HEK293 (cell line): ENCODE measurements at regions not wholly inside any gene's neighbourhood (a gene's known extent, or its start where the extent isn't known, plus 50 kb on each side); places are given as distances from the start of the nearest gene placed in this dataset.

Source experiments
- CTCF ChIA-PET: fragments of 350-600 bp; formaldehyde crosslinking; extraction: SDS; loops from one replicate; lab custom pipeline; 2021; ENCODE audit warnings: antibody characterized with exemption; lab: Yijun Ruan, JAX
- POLR2A ChIA-PET: fragments of 300-600 bp; formaldehyde crosslinking; extraction: SDS; loops from one replicate; lab custom pipeline; 2020; ENCODE audit warnings: antibody characterized with exemption, inconsistent platforms; lab: Yijun Ruan, JAX
- H3K27ac ChIP-seq: fragments of 200-500 bp; sonication (Bioruptor generic); 2 replicates; pipeline ENCODE4 v1.5.1; 2014; ENCODE audit warnings: low read depth, low read length, control low read depth, inconsistent platforms; ENCODE audit errors: extremely low read depth
- H3K36me3 ChIP-seq, 2 experiments: fragments of 200-500 bp in 1 of 2; sonication (Bioruptor generic) in 1 of 2; 1 replicate in 1 of 2; 2 replicates in 1 of 2; pipeline ENCODE4 v1.5.1; 2014 to 2017; ENCODE audit warnings: inconsistent platforms in 2 of 2, low read length in 2 of 2; ENCODE audit not compliant: control insufficient read depth in 2 of 2, insufficient read depth in 1 of 2
- H3K4me1 ChIP-seq: fragments of 200-500 bp; sonication (Bioruptor generic); 2 replicates; pipeline ENCODE4 v1.5.1; 2014; ENCODE audit warnings: mild to moderate bottlenecking, low read length, inconsistent platforms; ENCODE audit not compliant: control insufficient read depth, insufficient read depth
- H3K4me3 ChIP-seq: 2 replicates; pipeline ENCODE4 v1.5.1; 2011; ENCODE audit warnings: low read depth, mild to moderate bottlenecking, control low read depth, low read length, moderate library complexity
- H3K9me3 ChIP-seq: fragments of 200-500 bp; sonication (Bioruptor generic); 2 replicates; pipeline ENCODE4 v1.5.1; 2014; ENCODE audit warnings: low read depth, low read length, inconsistent platforms; ENCODE audit not compliant: control insufficient read depth, insufficient read depth
- GFI1B ChIP-seq: fragments of 450-650 bp; formaldehyde crosslinking; IDR thresholded peaks from 2 replicates; pipeline ENCODE4 v1.5.1; 2016; ENCODE audit warnings: missing biosample characterization, missing genetic modification characterization
- KLF9 ChIP-seq: fragments of 450-650 bp; formaldehyde crosslinking; IDR thresholded peaks from 2 replicates; pipeline ENCODE4 v1.5.1; 2016; ENCODE audit warnings: missing biosample characterization, missing genetic modification characterization, low read depth
- SALL2 ChIP-seq: fragments of 450-650 bp; formaldehyde crosslinking; IDR thresholded peaks from 2 replicates; pipeline ENCODE4 v1.5.0; 2017; ENCODE audit warnings: missing biosample characterization, mild to moderate bottlenecking, missing genetic modification characterization, borderline replicate concordance
- SP3 ChIP-seq: fragments of 450-650 bp; formaldehyde crosslinking; IDR thresholded peaks from 2 replicates; pipeline ENCODE4 v1.5.1; 2016; ENCODE audit warnings: missing biosample characterization, missing genetic modification characterization
- TRIM28 ChIP-seq: IDR thresholded peaks from 2 replicates; pipeline ENCODE4 v1.6.1; 2011; ENCODE audit warnings: low read length, control low read depth, borderline replicate concordance
- WT1 ChIP-seq: fragments of 450-650 bp; formaldehyde crosslinking; IDR thresholded peaks from 2 replicates; pipeline ENCODE4 v1.5.1; 2016; ENCODE audit warnings: missing biosample characterization, missing genetic modification characterization
- ZNF112 ChIP-seq: fragments of 450-650 bp; formaldehyde crosslinking; IDR thresholded peaks from 2 replicates; pipeline ENCODE4 v1.5.0; 2017; ENCODE audit warnings: missing biosample characterization, missing genetic modification characterization
- ZNF132 ChIP-seq: fragments of 450-650 bp; formaldehyde crosslinking; IDR thresholded peaks from 2 replicates; pipeline ENCODE4 v1.5.1; 2017; ENCODE audit warnings: missing biosample characterization, missing genetic modification characterization, borderline replicate concordance
- ZNF146 ChIP-seq: fragments of 450-650 bp; formaldehyde crosslinking; IDR thresholded peaks from 2 replicates; pipeline ENCODE4 v1.5.1; 2016; ENCODE audit warnings: missing biosample characterization, missing genetic modification characterization
- ZNF184 ChIP-seq: fragments of 450-650 bp; IDR thresholded peaks from 2 replicates; pipeline ENCODE4 v1.5.1; 2018; ENCODE audit warnings: missing biosample characterization, mild to moderate bottlenecking, missing genetic modification characterization
- ZNF324 ChIP-seq: fragments of 450-650 bp; formaldehyde crosslinking; IDR thresholded peaks from 2 replicates; pipeline ENCODE4 v1.5.1; 2016; ENCODE audit warnings: missing biosample characterization, missing genetic modification characterization
- ZNF394 ChIP-seq: fragments of 450-650 bp; formaldehyde crosslinking; IDR thresholded peaks from 2 replicates; pipeline ENCODE4 v1.5.1; 2016; ENCODE audit warnings: missing biosample characterization, missing genetic modification characterization, mild to moderate bottlenecking, moderate library complexity, borderline replicate concordance
- ZNF514 ChIP-seq: fragments of 450-650 bp; formaldehyde crosslinking; IDR thresholded peaks from 2 replicates; pipeline ENCODE4 v1.5.1; 2016; ENCODE audit warnings: missing biosample characterization, missing genetic modification characterization
- ZNF560 ChIP-seq: fragments of 450-650 bp; formaldehyde crosslinking; IDR thresholded peaks from 2 replicates; pipeline ENCODE4 v1.5.1; 2017; ENCODE audit warnings: missing biosample characterization, missing genetic modification characterization, borderline replicate concordance
- ZNF596 ChIP-seq: fragments of 450-650 bp; IDR thresholded peaks from 2 replicates; pipeline ENCODE4 v1.5.0; 2018; ENCODE audit warnings: missing biosample characterization, mild to moderate bottlenecking, missing genetic modification characterization, moderate library complexity
- ZNF621 ChIP-seq: fragments of 450-650 bp; formaldehyde crosslinking; IDR thresholded peaks from 2 replicates; pipeline ENCODE4 v1.5.1; 2017; ENCODE audit warnings: missing biosample characterization, missing genetic modification characterization
- ZNF624 ChIP-seq: fragments of 450-650 bp; formaldehyde crosslinking; IDR thresholded peaks from 2 replicates; pipeline ENCODE4 v1.5.1; 2017; ENCODE audit warnings: missing biosample characterization, missing genetic modification characterization
- ZSCAN30 ChIP-seq: fragments of 450-650 bp; IDR thresholded peaks from 2 replicates; pipeline ENCODE4 v1.5.1; 2018; ENCODE audit warnings: missing biosample characterization, mild to moderate bottlenecking, missing genetic modification characterization, moderate library complexity
- TF ChIP-seq, protein P1 (sequence below): fragments of 450-650 bp; formaldehyde crosslinking; conservative IDR thresholded peaks from 2 replicates; pipeline ENCODE4 v1.5.1; 2016; ENCODE audit warnings: low read depth, missing biosample characterization, missing genetic modification characterization
- TF ChIP-seq, protein P2 (sequence below): fragments of 450-650 bp; formaldehyde crosslinking; IDR thresholded peaks from 2 replicates; pipeline ENCODE4 v1.5.1; 2017; ENCODE audit warnings: missing biosample characterization, missing genetic modification characterization
- TF ChIP-seq, protein P3 (sequence below): fragments of 450-650 bp; formaldehyde crosslinking; IDR thresholded peaks from 2 replicates; pipeline ENCODE4 v1.5.1; 2016; ENCODE audit warnings: missing biosample characterization, missing genetic modification characterization

- TF ChIP-seq, protein P1, sequence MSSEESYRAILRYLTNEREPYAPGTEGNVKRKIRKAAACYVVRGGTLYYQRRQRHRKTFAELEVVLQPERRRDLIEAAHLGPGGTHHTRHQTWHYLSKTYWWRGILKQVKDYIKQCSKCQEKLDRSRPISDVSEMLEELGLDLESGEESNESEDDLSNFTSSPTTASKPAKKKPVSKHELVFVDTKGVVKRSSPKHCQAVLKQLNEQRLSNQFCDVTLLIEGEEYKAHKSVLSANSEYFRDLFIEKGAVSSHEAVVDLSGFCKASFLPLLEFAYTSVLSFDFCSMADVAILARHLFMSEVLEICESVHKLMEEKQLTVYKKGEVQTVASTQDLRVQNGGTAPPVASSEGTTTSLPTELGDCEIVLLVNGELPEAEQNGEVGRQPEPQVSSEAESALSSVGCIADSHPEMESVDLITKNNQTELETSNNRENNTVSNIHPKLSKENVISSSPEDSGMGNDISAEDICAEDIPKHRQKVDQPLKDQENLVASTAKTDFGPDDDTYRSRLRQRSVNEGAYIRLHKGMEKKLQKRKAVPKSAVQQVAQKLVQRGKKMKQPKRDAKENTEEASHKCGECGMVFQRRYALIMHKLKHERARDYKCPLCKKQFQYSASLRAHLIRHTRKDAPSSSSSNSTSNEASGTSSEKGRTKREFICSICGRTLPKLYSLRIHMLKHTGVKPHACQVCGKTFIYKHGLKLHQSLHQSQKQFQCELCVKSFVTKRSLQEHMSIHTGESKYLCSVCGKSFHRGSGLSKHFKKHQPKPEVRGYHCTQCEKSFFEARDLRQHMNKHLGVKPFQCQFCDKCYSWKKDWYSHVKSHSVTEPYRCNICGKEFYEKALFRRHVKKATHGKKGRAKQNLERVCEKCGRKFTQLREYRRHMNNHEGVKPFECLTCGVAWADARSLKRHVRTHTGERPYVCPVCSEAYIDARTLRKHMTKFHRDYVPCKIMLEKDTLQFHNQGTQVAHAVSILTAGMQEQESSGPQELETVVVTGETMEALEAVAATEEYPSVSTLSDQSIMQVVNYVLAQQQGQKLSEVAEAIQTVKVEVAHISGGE (tag by site-specific recombination), result no peak
- TF ChIP-seq ZNF132 (tag by site-specific recombination) (no peak), SALL2 (no peak), ZNF112 (tag by site-specific recombination) (no peak)
- TF ChIP-seq, all 188 proteins: peak for 0
Measured at GRCh38 chr2:156752042-156752441, 315.9 kb downstream of the GPD2 start (continued).

- Histone ChIP-seq H3K4me1 (no peaks in the 10 kb centered on the region), H3K36me3 (no peaks in the 10 kb centered on the region), H3K9me3 (no peaks in the 10 kb centered on the region), H3K27ac (no peak overlapping the region), H3K4me3 (no peak overlapping the region)
- ChIA-PET CTCF (no interaction called here), POLR2A (no interaction called here)
- TF ChIP-seq ZNF514 (tag by site-specific recombination) (no peak), ZNF324 (tag by site-specific recombination) (no peak), GFI1B (tag by site-specific recombination) (no peak), ZSCAN30 (tag by site-specific recombination) (no peak), ZNF621 (tag by site-specific recombination) (no peak), KLF9 (tag by site-specific recombination) (no peak), ZNF146 (tag by site-specific recombination) (no peak), TRIM28 (no peak), ZNF394 (tag by site-specific recombination) (no peak), ZNF184 (tag by site-specific recombination) (no peak), WT1 (tag by site-specific recombination) (no peak), ZNF624 (tag by site-specific recombination) (no peak), ZNF596 (tag by site-specific recombination) (no peak), SP3 (no peak), ZNF560 (tag by site-specific recombination) (no peak)
- TF ChIP-seq, protein P2, sequence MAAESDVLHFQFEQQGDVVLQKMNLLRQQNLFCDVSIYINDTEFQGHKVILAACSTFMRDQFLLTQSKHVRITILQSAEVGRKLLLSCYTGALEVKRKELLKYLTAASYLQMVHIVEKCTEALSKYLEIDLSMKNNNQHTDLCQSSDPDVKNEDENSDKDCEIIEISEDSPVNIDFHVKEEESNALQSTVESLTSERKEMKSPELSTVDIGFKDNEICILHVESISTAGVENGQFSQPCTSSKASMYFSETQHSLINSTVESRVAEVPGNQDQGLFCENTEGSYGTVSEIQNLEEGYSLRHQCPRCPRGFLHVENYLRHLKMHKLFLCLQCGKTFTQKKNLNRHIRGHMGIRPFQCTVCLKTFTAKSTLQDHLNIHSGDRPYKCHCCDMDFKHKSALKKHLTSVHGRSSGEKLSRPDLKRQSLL (tag by site-specific recombination), result no peak
- TF ChIP-seq, protein P3, sequence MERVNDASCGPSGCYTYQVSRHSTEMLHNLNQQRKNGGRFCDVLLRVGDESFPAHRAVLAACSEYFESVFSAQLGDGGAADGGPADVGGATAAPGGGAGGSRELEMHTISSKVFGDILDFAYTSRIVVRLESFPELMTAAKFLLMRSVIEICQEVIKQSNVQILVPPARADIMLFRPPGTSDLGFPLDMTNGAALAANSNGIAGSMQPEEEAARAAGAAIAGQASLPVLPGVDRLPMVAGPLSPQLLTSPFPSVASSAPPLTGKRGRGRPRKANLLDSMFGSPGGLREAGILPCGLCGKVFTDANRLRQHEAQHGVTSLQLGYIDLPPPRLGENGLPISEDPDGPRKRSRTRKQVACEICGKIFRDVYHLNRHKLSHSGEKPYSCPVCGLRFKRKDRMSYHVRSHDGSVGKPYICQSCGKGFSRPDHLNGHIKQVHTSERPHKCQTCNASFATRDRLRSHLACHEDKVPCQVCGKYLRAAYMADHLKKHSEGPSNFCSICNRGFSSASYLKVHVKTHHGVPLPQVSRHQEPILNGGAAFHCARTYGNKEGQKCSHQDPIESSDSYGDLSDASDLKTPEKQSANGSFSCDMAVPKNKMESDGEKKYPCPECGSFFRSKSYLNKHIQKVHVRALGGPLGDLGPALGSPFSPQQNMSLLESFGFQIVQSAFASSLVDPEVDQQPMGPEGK (tag by site-specific recombination), result no peak
Measured at GRCh38 chr2:156753766-156754165, 317.6 kb downstream of the GPD2 start.
